ENCODE measurements at regions not wholly inside any gene's neighbourhood (a gene's known extent, or its start where the extent isn't known, plus 50 kb on each side); places are given as distances from the start of the nearest gene placed in this dataset.

DNA sequence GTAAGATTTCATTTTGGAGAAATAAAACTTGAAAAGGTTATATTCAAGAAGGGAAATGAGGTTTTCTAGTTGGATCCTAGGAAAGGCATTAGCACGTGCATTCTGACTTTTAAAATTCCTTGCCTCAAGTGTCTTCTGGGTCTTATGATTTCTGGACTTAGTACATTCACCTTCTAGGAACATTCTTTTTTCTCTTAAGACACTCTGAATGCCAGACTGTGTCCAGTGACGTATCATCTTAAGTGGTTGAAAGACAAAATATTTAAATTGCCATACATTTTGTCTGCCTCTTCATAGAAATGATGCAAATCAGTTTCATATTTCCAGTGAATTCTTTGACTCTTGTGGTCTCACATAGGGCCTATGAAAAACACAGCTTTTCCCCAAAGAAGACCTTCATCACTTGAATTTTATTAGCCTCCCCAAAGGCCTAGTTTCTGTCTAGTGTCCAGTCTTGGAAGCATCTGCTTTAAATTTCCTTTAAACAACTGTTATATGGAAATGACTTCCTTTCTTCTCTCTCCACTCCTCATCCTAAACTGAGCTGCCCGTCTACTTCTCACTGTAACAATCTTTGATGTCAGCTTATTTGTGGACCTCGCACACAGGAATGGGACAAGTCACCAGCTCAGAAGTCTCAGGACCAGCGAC lies 187.2 kb downstream of the HLX start:
- no peak for DNase-seq (ENCODE audit: low read depth in 2 of 3, low spot score in 2 of 3)

- DNase-seq (ENCODE audit: low read depth in 2 of 3, low spot score in 2 of 3) = no peak
Observed at GRCh38 chr1:221067721-221068120, 188.5 kb downstream of the HLX start.

DNA sequence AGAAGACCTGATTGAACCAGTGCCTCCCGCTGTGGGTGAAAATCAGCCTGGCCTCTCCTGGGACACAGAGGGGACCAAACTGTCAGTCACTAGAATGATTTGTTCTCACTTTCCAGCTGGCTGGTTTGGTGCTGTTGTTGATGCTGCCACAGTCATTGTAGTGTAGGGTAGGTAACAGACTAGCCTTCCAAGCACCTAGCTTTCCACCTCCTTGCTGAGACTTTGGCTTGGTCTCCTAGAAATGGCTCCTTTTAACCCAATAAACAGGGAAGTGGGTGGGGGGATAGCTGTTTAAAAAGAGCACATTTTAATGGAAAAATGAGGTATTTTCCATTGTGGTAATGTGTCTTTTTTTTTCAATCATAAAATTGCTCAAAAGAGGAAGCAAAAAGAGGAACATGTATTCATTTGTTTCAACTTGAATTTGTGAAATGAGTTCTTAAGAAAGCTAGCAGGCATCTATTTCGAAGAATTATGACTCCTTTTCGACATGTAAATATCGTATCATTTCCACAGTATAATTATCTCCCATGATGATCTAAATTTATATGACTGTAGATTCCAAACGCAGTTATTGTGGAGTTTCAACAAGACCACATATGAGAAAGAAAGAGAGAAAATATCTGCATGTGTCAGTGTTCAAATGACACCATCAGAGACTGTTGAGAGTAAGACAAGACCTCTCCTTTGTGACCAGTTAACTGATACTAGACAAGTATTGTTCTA lies 190.1 kb downstream of the HLX start:
- DNase-seq (ENCODE audit: low read depth in 2 of 3, low spot score in 2 of 3) = peak in 2 of 3 donors; percentile 54 to 87

DNA sequence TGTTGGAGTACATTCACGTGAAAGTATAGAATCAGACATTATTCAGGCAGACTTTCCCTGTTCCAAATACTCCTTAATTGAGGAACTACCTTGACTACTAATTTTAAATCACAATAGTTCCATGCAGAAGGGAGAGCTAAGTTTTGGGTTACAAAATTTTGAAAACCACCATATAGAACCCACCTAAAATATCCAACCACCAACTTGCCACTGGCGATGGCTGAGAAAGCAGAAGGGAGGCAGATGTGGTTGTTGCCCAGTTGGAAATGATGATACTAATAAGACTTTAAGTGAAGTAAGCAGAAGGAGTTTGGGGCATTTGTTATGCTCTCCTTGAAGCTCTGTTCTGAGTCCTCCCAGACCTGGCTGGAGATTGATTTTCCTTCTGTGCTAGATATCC lies 190.7 kb downstream of the HLX start:
- DNase-seq (ENCODE audit: low read depth in 2 of 3, low spot score in 2 of 3) = peak in 1 of 3 donors; percentile 18

- no peak for DNase-seq (ENCODE audit: low read depth in 2 of 3, low spot score in 2 of 3)
Observed at GRCh38 chr1:221071777-221072176, 192.5 kb downstream of the HLX start.

- DNase-seq (ENCODE audit: low read depth in 2 of 3, low spot score in 2 of 3) = no peak
Observed at GRCh38 chr1:221072214-221072613, 193.0 kb downstream of the HLX start.

- peak in 2 of 3 donors; percentile 49 to 73 for DNase-seq (ENCODE audit: low read depth in 2 of 3, low spot score in 2 of 3)
Observed at GRCh38 chr1:221074332-221074731, 195.1 kb downstream of the HLX start.

DNA sequence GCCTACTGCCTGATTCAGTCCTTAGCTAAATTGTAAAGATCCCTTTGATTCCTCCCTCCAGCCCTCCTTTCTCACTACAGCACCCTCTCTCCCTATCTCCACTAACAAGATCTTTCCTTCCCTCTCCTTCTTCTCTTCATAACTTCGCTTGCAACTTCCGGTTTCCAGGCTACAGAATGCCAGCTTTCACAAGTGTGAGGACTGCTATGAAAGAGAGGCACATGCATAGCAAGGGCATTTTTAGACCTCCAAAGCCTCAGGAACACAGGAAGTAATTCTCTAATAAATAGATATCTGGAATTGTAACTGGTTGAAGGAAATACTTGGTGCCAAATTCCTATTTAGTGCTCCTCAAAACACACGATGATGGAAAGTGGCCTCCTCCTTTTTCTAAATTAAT lies 196.7 kb downstream of the HLX start:
- DNase-seq (ENCODE audit: low read depth in 2 of 3, low spot score in 2 of 3) = no peak

GRCh38 chr1:221076391-221076811 lies 197.2 kb downstream of the HLX start:
- no peak for DNase-seq (ENCODE audit: low read depth in 2 of 3, low spot score in 2 of 3)

DNA sequence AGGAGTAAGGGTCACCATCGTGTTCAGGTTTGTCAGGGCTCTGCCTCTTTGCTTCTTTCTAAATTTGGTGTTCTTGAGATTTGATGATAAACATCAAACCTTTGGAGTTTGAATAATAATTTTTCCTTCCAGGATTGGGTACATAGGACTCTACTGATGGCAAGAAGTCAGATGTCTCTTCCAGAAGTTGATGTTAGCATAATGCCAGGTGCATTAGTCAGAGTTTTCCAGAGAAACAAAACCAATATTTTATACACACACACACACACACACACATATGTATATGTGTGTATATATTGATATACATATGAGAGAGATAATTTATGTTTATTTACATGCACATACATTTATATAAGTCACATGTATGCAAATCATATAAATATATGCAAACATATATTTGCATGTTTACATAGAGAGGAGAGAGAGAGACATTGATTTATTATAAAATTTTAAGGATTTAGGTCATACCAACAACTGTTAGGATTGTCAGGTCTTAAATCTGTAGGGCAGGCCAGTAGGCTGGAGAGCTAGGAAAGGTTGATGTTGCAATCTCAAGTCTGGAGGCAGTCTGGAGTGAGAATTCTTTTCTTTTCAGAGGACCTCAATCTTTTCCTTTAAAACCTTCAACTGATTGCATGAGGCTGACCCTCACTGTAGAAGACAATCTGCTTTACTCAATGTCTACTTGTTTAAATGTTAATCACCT lies 199.2 kb downstream of the HLX start:
- no peak for DNase-seq (ENCODE audit: low read depth in 2 of 3, low spot score in 2 of 3)

- no peak for DNase-seq (ENCODE audit: low read depth in 2 of 3, low spot score in 2 of 3)
Observed at GRCh38 chr1:221083902-221084301, 204.7 kb downstream of the HLX start.

DNA sequence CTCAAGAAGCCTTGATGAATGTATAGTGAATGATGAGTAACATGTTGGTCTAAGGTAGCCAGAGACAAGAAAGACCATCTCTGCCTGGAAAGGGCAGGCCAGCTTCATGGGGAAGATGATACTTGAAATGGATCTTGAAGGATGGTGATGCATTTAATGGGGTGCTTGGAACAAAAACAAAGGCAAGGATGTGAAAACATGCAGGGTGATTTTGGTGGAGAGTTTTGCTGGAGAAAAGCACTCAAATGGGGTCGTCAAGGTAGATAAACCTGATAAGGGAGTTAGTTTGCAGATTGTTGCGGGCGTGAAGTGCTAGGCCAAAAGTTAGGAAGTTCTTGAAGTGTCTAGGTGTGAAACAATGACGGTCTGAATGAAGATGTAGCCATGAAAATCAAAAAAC lies 205.4 kb downstream of the HLX start:
- DNase-seq (ENCODE audit: low read depth in 2 of 3, low spot score in 2 of 3) = no peak

DNA sequence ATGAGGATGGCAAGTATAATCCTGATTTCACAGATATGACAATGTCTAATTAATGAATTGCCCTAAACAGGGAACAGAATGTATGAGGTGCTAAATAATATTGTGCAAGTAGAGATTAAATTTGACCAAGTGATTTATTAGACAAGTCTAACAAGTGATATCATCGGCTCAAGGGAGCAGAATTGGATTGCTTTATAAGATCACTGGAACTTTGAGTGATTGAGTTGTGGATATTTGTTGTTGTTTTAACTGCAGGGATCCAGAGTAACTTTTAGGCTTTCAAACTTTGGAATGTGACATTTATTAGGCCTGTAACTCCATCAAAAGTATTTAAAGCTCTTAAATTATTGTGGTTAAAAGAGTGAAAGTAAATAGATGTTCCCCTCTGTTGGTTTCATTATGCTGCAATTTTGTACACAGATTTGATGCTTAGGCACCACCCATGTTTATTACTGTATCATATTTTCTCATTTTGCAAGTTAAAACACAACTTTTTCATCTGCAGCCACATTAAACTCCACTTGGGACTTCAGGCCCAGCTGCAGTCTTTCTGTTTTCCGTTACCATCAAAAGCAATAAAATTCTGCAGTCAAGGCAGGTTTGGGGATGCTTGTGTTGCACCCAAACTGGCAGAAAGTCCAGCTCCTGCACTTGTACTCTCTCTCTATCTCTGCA lies 206.6 kb downstream of the HLX start:
- DNase-seq (ENCODE audit: low read depth in 2 of 3, low spot score in 2 of 3) = no peak

DNA sequence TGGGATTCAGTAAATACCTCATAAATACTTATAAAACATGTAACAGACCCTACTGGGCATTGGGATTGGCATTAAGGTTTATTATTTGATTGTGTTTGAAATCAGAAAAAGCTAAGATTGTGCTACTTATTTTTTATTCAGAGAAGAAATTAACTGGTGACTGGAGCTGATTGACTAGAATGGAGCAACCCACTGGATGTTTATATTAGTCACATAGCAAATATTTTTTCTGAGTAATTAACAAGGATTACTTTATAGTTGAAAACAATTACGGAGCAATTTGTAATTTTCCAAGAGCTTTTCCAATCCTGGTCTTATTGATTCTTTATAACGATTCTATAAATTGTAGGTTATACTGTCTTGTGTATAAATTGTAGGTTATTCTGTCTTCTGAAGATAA lies 208.7 kb downstream of the HLX start:
- DNase-seq (ENCODE audit: low read depth in 2 of 3, low spot score in 2 of 3) = no peak

DNA sequence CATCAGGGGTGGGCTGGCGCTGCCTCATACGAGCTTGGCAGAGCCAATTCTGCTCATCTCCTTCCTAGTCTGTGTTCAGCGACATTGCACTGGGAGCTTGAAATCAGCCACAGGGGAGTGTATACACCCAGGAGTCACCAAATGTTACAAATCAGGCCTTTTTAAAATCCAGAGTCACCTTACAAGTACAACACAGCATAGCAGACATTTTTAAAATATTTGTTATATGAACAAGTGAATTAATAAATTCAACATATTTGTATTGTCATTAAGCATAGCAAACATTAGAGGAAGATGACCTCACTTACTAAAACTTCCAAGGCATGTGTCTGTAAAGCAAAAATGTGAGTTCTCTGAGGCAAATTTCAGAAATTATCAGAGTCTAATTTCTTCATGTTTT lies 210.0 kb downstream of the HLX start:
- DNase-seq (ENCODE audit: low read depth in 2 of 3, low spot score in 2 of 3) = no peak

DNA sequence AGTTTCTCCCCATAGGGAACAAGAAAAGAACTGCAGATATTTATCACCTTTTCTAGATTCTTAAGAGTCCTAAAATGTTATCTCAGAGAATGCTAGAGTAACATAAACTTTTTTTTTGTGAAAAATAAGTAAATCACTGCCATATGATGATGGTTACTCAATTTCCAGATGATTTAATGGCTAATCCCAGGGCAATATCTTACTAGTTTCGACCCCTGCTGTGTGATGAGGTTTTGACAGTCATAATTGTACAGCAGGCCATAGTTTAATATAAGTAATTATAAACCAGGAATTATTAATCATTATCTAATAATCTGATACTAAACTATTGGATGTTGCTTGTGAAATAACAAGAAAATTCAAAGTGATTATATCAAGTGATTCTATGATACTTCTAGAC lies 210.6 kb downstream of the HLX start:
- no peak for DNase-seq (ENCODE audit: low read depth in 2 of 3, low spot score in 2 of 3)

DNA sequence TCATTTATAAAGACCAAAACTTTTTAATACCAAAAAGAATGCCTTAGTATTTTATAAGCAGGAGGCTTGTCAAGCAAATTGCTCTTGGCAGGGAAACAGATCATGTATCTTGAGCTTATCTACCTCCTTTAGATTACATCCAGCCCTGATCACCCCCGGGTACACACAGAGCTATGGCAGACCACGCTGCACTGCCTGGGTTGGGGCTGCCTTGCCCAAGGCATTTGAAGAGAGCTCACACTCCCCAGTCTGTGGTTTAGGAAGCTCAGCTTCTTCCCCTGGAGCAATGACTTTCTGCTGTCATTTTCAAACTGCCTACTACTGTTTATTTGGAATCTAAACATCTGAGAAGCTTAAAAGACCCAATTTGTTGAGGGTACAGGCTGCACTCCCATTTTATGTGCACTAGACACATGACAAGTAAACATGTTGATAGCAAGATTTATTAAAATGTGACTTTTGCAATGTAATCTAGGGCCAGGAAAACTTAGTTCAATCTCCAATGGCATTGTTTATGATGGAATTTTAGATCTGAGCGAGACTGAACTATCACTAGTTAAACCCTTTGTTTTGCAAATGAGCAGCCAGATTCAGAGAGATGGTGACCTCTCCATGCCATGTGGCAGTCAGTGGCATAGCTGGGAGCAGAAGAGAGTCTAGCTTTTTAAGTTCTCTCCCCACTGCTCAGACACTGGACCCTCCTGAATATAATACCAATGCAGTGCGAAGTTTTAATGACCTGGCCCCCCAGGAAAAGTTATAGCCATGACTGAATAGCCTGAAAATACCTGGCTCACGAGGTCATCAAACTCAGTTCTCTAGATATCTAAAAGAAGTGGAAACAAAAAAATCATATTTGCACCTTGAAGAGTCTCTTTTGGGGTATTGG lies 214.9 kb downstream of the HLX start:
- no peak for DNase-seq (ENCODE audit: low read depth in 2 of 3, low spot score in 2 of 3)

DNA sequence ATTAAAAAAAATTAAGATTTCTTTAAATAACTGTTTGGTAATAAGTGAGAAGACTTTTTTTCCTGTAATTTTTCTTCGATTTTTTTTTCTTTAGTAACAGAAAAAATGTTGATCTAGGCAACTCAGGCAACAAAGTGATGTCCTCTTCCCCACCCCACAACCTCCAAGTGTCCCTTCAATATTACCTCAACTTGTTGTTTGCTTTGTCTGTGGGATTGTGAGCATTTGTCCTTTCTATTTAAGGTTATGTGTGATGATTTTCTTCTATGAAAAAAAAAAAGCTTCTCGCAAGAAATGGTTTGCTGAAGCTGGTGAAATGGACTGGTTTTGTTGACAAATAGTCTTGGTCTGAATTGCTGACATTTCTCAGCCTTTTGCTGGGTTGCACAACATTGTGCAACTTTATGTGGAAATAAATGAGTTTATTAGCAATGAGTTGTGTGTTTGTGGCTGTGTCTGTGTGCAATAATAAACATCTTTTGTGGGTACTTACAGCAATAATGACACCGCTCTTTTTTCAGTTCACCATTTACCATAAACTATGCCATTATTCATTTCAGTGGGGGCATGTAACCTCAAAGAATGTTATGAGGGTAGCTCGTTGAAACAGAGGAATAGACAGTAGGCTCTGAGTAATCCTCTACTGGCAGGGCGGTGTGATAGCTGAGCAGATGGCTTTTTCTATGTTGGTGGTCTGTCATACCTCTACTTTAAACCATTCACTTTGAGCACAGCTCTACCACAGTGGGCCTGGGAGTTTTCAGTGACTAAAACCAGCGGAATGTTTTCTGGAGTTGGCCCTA lies 218.4 kb downstream of the HLX start:
- DNase-seq (ENCODE audit: low read depth in 2 of 3, low spot score in 2 of 3) = peak in 1 of 3 donors; percentile 20
